Adrenal gland (tissue), 9 donors: ENCODE measurements at regions not wholly inside any gene's neighbourhood (a gene's known extent, or its start where the extent isn't known, plus 50 kb on each side); places are given as distances from the start of the nearest gene placed in this dataset.

Experiments used
- DNase-seq, 7 donors: peaks; one replicate each; pipeline ENCODE4 v3.0.0-alpha.2; 2019 to 2020
- H3K27ac ChIP-seq, 5 donors: fragments of 200-600 bp; sonication (generic) in 4 of 5; 1 replicate in 3 of 5; 2 replicates in 2 of 5; pipeline versions ENCODE4 v1.5.1 to v1.8.0; 2016 to 2020; ENCODE audit warnings: mild to moderate bottlenecking in 1 of 5
- H3K27me3 ChIP-seq: fragments of 200-600 bp; 2 replicates; pipeline ENCODE4 v1.8.0; 2021
- H3K36me3 ChIP-seq, 2 donors: fragments of 200-600 bp; replicated peaks in 1 of 2; 1 replicate in 1 of 2; 2 replicates in 1 of 2; pipeline versions ENCODE4 v1.5.1 to v1.8.0; 2018 to 2022
- H3K4me1 ChIP-seq, 2 donors: fragments of 200-600 bp; replicated peaks in 1 of 2; 1 replicate in 1 of 2; 2 replicates in 1 of 2; pipeline versions ENCODE4 v1.5.1 to v1.8.0; 2018 to 2021
- H3K4me3 ChIP-seq, 4 donors: fragments of 200-600 bp; sonication (generic) in 3 of 4; one replicate each; pipeline ENCODE4 v1.5.1; 2016 to 2018
- H3K9me3 ChIP-seq, 3 donors: fragments of 200-600 bp; sonication (generic) in 1 of 3; replicated peaks in 1 of 3; 1 replicate in 2 of 3; 2 replicates in 1 of 3; pipeline versions ENCODE4 v1.5.1 to v1.8.0; 2016 to 2021
- CTCF ChIP-seq, 6 experiments: fragments of 450-650 bp in 4 of 6; fragments of 200-600 bp in 2 of 6; sonication (generic) in 1 of 6; IDR thresholded peaks; 1 replicate in 5 of 6; 2 replicates in 1 of 6; pipeline versions ENCODE4 v1.5.1 to v1.8.0; 2016 to 2021; ENCODE audit warnings: antibody characterized with exemption in 6 of 6, mild to moderate bottlenecking in 2 of 6, moderate library complexity in 1 of 6
- POLR2A ChIP-seq, 2 donors: fragments of 450-650 bp; IDR thresholded peaks; one replicate each; pipeline ENCODE4 v1.6.1; 2017; ENCODE audit warnings: antibody characterized with exemption in 2 of 2, mild to moderate bottlenecking in 2 of 2, moderate library complexity in 1 of 2
- WGBS, 4 donors: extraction: QIAGEN DNeasy Blood & Tissue Kit in 2 of 4; methylation state at CpG; one replicate each; pipeline versions ENCODE4 v1.1.5 to v1.1.7; 2013 to 2017; 5-methylcytosine and 5-hydroxymethylcytosine counted together
- intact Hi-C, 2 donors: fragments of 100-400 bp; cut with DNase I; formaldehyde crosslinking; loops; one replicate each; pipeline versions ENCODE4 v1.14.1 to v1.15.0; 2022 to 2023
- donor health status: healthy with polysubstance abuse.
- donor health status: Bipolar disorder and iron deficiency.
- donor health status: DM: yes; HTN: yes; CAD: no.
- donor health status: DM: no; HTN: no; CAD: no.
- donor health status: DM: no; HTN: no; CAD: no.

- 90 to 94% (median 93%) methylated on average over 2 of the region's 2 CpGs for WGBS, 4 donors
- Histone ChIP-seq H3K27me3 (no peaks in the 10 kb centered on the region), H3K4me3 (no peak overlapping the region), H3K4me1 (no peaks in the 10 kb centered on the region), H3K36me3 (no peaks in the 10 kb centered on the region), H3K9me3 (no peaks in the 10 kb centered on the region), H3K27ac (no peak overlapping the region)
- no peak for DNase-seq
- intact Hi-C loops, result no loop called here
- no peak for TF ChIP-seq CTCF (IDR thresholded peaks at IDR 0.05)
- no peak for TF ChIP-seq POLR2A (IDR thresholded peaks at IDR 0.05)
These were observed 313.1 kb downstream of the TGFB2 start for GRCh38 chr1:218658269-218658668.

DNA sequence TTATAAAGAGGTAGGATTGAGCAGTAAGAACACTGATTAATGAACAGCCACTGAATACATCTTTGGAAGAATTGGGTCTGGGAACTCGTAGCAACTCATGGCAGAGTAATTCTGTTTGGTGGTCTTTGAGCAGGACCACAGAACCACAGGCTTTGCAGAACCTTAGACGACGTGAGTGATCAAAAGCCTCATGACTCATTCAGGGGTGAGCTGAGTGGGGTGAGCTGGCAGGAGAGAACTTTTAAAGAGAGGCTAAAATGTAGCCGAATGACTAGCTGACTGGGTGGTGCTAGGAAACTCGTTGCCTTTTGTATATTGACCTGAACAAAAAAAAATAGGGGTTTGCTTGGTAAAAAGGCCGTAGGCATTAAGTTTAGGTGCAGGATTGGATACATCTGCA lies 313.8 kb downstream of the TGFB2 start:
- Histone ChIP-seq H3K9me3 (no peaks in the 10 kb centered on the region), H3K27me3 (no peaks in the 10 kb centered on the region), H3K4me3 (no peak overlapping the region), H3K4me1 (no peaks in the 10 kb centered on the region), H3K36me3 (no peaks in the 10 kb centered on the region), H3K27ac (no peak overlapping the region)
- intact Hi-C loops, result no loop called here
- no peak for TF ChIP-seq POLR2A (IDR thresholded peaks at IDR 0.05)
- no peak for DNase-seq
- WGBS, 4 donors, result 59 to 75% (median 67%) methylated on average over 6 of the region's 6 CpGs

DNA sequence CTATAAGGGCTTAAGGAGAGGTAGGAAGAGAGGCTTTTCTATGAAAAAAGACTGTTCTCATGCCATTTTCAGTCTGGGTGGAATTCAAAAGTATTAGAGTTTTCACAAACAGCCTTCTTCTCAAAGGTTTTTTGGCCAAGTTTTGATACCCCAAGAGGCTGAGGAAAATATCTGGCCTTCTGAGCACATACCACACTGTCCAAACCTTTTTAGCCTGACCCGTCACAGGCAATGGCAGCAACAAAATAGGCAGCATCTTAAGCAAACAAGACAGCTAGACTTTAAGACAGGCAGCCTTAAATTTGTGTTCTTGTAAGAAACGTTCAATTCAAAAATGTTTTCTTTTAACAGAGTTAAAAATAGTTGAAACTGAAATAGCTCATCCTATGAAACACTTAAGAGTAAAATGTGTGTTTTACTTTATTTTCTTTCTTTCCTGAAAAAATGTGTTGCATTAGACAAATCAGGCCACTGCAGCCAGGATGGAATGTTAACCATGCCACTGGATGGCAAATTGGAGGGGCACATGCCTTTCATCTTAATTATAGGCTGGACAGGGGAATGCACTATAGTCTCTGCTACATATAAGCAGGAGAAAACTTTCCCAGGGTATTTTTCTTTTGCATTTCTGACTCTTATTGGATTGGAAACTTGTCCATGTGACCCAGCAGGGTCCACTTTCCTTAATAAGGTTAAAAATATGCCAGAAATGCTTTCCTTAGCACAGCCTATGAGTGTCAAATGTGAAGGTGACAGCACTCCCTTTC lies 315.0 kb downstream of the TGFB2 start:
- H3K9me3 ChIP-seq, result no peaks in the 10 kb centered on the region
- no peak overlapping the region for H3K27ac ChIP-seq
- no peak for DNase-seq
- 55 to 62% (median 58%) methylated on average over 2 of the region's 2 CpGs for WGBS, 4 donors
- no peaks in the 10 kb centered on the region for H3K4me1 ChIP-seq
- no peaks in the 10 kb centered on the region for H3K27me3 ChIP-seq
- H3K4me3 ChIP-seq, result no peak overlapping the region
- H3K36me3 ChIP-seq, result no peaks in the 10 kb centered on the region
- no peak for TF ChIP-seq CTCF (IDR thresholded peaks at IDR 0.05)
- TF ChIP-seq POLR2A (IDR thresholded peaks at IDR 0.05), result no peak
- intact Hi-C loops, result no loop called here

- TF ChIP-seq POLR2A (IDR thresholded peaks at IDR 0.05) (no peak), CTCF (IDR thresholded peaks at IDR 0.05) (no peak)
- Histone ChIP-seq H3K4me1 (no peaks in the 10 kb centered on the region), H3K4me3 (no peak overlapping the region), H3K36me3 (no peaks in the 10 kb centered on the region), H3K27me3 (no peaks in the 10 kb centered on the region), H3K27ac (no peak overlapping the region), H3K9me3 (no peaks in the 10 kb centered on the region)
- 59 to 80% (median 63%) methylated on average over 1 of the region's 1 CpG for WGBS, 4 donors
- no peak for DNase-seq
- intact Hi-C loops, result no loop called here
These were observed 315.5 kb downstream of the TGFB2 start for GRCh38 chr1:218660678-218661053.

DNA sequence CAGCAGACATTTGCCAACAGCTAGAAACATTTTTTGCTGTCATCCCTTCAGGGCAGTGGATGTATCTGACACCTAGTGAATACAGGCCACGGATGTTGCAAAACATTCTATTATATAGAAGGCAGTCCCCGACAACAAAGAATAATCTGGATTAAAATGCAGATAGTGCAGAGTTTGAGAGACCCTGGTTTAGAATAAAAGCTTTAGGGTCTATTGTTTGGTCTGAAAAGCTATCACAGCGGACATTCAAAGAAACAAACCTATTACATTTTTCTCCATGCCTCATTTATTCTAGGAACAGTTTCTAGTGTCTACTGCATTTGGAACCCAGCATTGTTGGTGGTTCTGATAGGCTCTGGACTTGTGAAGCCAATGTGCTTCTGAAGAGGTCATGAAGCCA lies 316.3 kb downstream of the TGFB2 start:
- Histone ChIP-seq H3K4me3 (no peak overlapping the region), H3K27ac (no peak overlapping the region), H3K9me3 (no peaks in the 10 kb centered on the region), H3K27me3 (no peaks in the 10 kb centered on the region), H3K4me1 (no peaks in the 10 kb centered on the region), H3K36me3 (no peaks in the 10 kb centered on the region)
- DNase-seq, result no peak
- 85 to 98% (median 90%) methylated on average over 3 of the region's 3 CpGs for WGBS, 4 donors
- TF ChIP-seq CTCF (IDR thresholded peaks at IDR 0.05) (no peak), POLR2A (IDR thresholded peaks at IDR 0.05) (no peak)
- intact Hi-C loops, result no loop called here
